H9 (cell line): ENCODE measurements at regions not wholly inside any gene's neighbourhood (a gene's known extent, or its start where the extent isn't known, plus 50 kb on each side); places are given as distances from the start of the nearest gene placed in this dataset.
A peak's percentile ranks its signal among the peaks of the same experiment; 100 is the strongest.

Source experiments
- DNase-seq: peaks from one replicate; pipeline ENCODE4 v3.0.0-alpha.2; 2017
- H2AFZ ChIP-seq: one replicate; pipeline ENCODE4 v1.6.1; 2013; ENCODE audit warnings: mild to moderate bottlenecking, low read length, control low read depth, moderate library complexity
- H2AK5ac ChIP-seq: 2 replicates; pipeline ENCODE4 v1.6.1; 2013; ENCODE audit warnings: low read length, control low read depth, mixed read lengths; ENCODE audit not compliant: insufficient read length
- H2BK120ac ChIP-seq: one replicate; pipeline ENCODE4 v1.6.1; 2013; ENCODE audit warnings: low read depth, mild to moderate bottlenecking, low read length, control low read depth, inconsistent platforms; ENCODE audit not compliant: poor library complexity, severe bottlenecking
- H2BK12ac ChIP-seq: 2 replicates; pipeline ENCODE4 v1.6.1; 2013; ENCODE audit warnings: low read length, control low read depth, mixed read lengths, low read depth; ENCODE audit not compliant: insufficient read length
- H2BK15ac ChIP-seq: 2 replicates; pipeline ENCODE4 v1.6.1; 2013; ENCODE audit warnings: low read depth, low read length, control low read depth
- H2BK20ac ChIP-seq: one replicate; pipeline ENCODE4 v1.6.1; 2013; ENCODE audit warnings: low read depth, mild to moderate bottlenecking, low read length, control low read depth, inconsistent platforms; ENCODE audit not compliant: poor library complexity, severe bottlenecking
- H2BK5ac ChIP-seq: 2 replicates; pipeline ENCODE4 v1.6.1; 2013; ENCODE audit warnings: low read length, control low read depth, mixed read lengths; ENCODE audit not compliant: insufficient read length
- H3K14ac ChIP-seq: 2 replicates; pipeline ENCODE4 v1.6.1; 2013; ENCODE audit warnings: low read length, control low read depth; ENCODE audit not compliant: insufficient read depth
- H3K18ac ChIP-seq: 2 replicates; pipeline ENCODE4 v1.6.1; 2013; ENCODE audit warnings: low read depth, mild to moderate bottlenecking, mixed read lengths, low read length, control low read depth; ENCODE audit not compliant: insufficient read length
- H3K23ac ChIP-seq: 2 replicates; pipeline ENCODE4 v1.6.1; 2013; ENCODE audit warnings: low read length, control low read depth, mixed read lengths, low read depth; ENCODE audit not compliant: insufficient read length
- H3K23me2 ChIP-seq: 2 replicates; pipeline ENCODE4 v1.6.1; 2013; ENCODE audit warnings: low read depth, mild to moderate bottlenecking, mixed read lengths, low read length, control low read depth; ENCODE audit not compliant: insufficient read length, poor library complexity, severe bottlenecking
- H3K27ac ChIP-seq: 2 replicates; pipeline ENCODE4 v1.5.1; 2013; ENCODE audit warnings: low read length, control low read depth, mixed read lengths, low read depth; ENCODE audit not compliant: insufficient read length
- H3K27me3 ChIP-seq: 2 replicates; pipeline ENCODE4 v1.6.1; 2013; ENCODE audit warnings: low read length, control low read depth, inconsistent platforms; ENCODE audit not compliant: insufficient read depth
- H3K4ac ChIP-seq: 2 replicates; pipeline ENCODE4 v1.6.1; 2013; ENCODE audit warnings: low read depth, mild to moderate bottlenecking, control low read depth, inconsistent platforms, low read length, moderate library complexity
- H3K4me1 ChIP-seq: 2 replicates; pipeline ENCODE4 v1.6.1; 2013; ENCODE audit warnings: low read length, control low read depth, inconsistent platforms; ENCODE audit not compliant: insufficient read depth
- H3K4me2 ChIP-seq: 2 replicates; pipeline ENCODE4 v1.6.1; 2013; ENCODE audit warnings: low read length, control low read depth, mixed read lengths; ENCODE audit not compliant: insufficient read length, insufficient read depth
- H3K56ac ChIP-seq: 2 replicates; pipeline ENCODE4 v1.6.1; 2013; ENCODE audit warnings: low read depth, mild to moderate bottlenecking, mixed read lengths, low read length, control low read depth; ENCODE audit not compliant: insufficient read length
- H3K79me1 ChIP-seq: 2 replicates; pipeline ENCODE4 v1.6.1; 2013; ENCODE audit warnings: low read depth, mild to moderate bottlenecking, moderate library complexity, low read length, control low read depth, inconsistent platforms; ENCODE audit not compliant: insufficient read depth, poor library complexity, severe bottlenecking
- H3K79me2 ChIP-seq: 2 replicates; pipeline ENCODE4 v1.6.1; 2013; ENCODE audit warnings: low read length, control low read depth, inconsistent platforms; ENCODE audit not compliant: insufficient read depth
- H3K9ac ChIP-seq: 2 replicates; pipeline ENCODE4 v1.6.1; 2013; ENCODE audit warnings: low read length, control low read depth, mixed read lengths; ENCODE audit not compliant: insufficient read length; ENCODE audit errors: extremely low read depth
- H3K9me3 ChIP-seq: one replicate; pipeline ENCODE4 v1.6.1; 2013; ENCODE audit warnings: low read depth, low read length, inconsistent platforms; ENCODE audit not compliant: control insufficient read depth
- H3T11ph ChIP-seq: one replicate; pipeline ENCODE4 v1.6.1; 2013; ENCODE audit warnings: mild to moderate bottlenecking, low read length, control low read depth, inconsistent platforms
- H4K20me1 ChIP-seq: one replicate; pipeline ENCODE4 v1.6.1; 2013; ENCODE audit not compliant: control insufficient read depth, insufficient read length, insufficient read depth
- H4K5ac ChIP-seq: 2 replicates; pipeline ENCODE4 v1.6.1; 2013; ENCODE audit warnings: low read depth, mild to moderate bottlenecking, mixed read lengths, low read length, control low read depth; ENCODE audit not compliant: insufficient read length
- H4K8ac ChIP-seq: replicated peaks from 2 replicates; pipeline ENCODE4 v1.6.1; 2013; ENCODE audit warnings: low read length, control low read depth, mixed read lengths, low read depth; ENCODE audit not compliant: insufficient read length
- H4K91ac ChIP-seq: 2 replicates; pipeline ENCODE4 v1.6.1; 2013; ENCODE audit warnings: low read depth, mild to moderate bottlenecking, moderate library complexity, mixed read lengths, low read length, control low read depth; ENCODE audit not compliant: insufficient read length
- H3K27ac Mint-ChIP-seq, 3 experiments: 2 replicates in 2 of 3; 3 replicates in 1 of 3; pipeline ENCODE4 v1.8.0; 2020 to 2021; ENCODE audit warnings: mixed read lengths in 3 of 3, mild to moderate bottlenecking in 1 of 3, moderate library complexity in 1 of 3
- H3K27me3 Mint-ChIP-seq: 2 replicates; pipeline ENCODE4 v1.8.0; 2021; ENCODE audit warnings: low read depth, mild to moderate bottlenecking, moderate library complexity, mixed read lengths
- H3K36me3 Mint-ChIP-seq, 3 experiments: 2 replicates in 2 of 3; 3 replicates in 1 of 3; pipeline ENCODE4 v1.8.0; 2020 to 2021; ENCODE audit warnings: low read depth in 3 of 3, mixed read lengths in 3 of 3; ENCODE audit not compliant: insufficient read depth in 1 of 3
- H3K4me1 Mint-ChIP-seq, 2 experiments: 2 replicates each; pipeline ENCODE4 v1.8.0; 2020; ENCODE audit warnings: mixed read lengths in 2 of 2
- H3K4me3 Mint-ChIP-seq, 2 experiments: 2 replicates in 1 of 2; 3 replicates in 1 of 2; pipeline ENCODE4 v1.8.0; 2020 to 2021; ENCODE audit warnings: mild to moderate bottlenecking in 2 of 2, mixed read lengths in 2 of 2, moderate library complexity in 1 of 2
- H3K9me3 Mint-ChIP-seq, 2 experiments: 2 replicates in 1 of 2; 3 replicates in 1 of 2; pipeline ENCODE4 v1.8.0; 2020; ENCODE audit warnings: mild to moderate bottlenecking in 2 of 2, mixed read lengths in 2 of 2, moderate library complexity in 1 of 2
- WGBS: extraction: QIAGEN DNeasy Blood & Tissue Kit; methylation state at CpG from one replicate; pipeline ENCODE4 v1.1.7; 2013; ENCODE audit warnings: missing lambda C conversion rate, low lambda C conversion rate, mixed read lengths; ENCODE audit not compliant: insufficient read length; ENCODE audit errors: extremely low coverage; 5-methylcytosine and 5-hydroxymethylcytosine counted together
- TF ChIP-seq, protein P1 (sequence below): fragments of 200-600 bp; sonication (generic); conservative IDR thresholded peaks from 3 replicates; pipeline ENCODE4 v1.8.0; 2021; ENCODE audit warnings: antibody characterized with exemption, mild to moderate bottlenecking

- Mint-ChIP-seq H3K27ac (0 out of 7 replicates have a peak overlapping the region, but pooled peaks of 1 of the 3 experiments have one; percentile 24), H3K9me3 (no peaks in the 10 kb centered on the region), H3K36me3 (no peaks in the 10 kb centered on the region), H3K4me3 (no peak overlapping the region), H3K4me1 (peaks cover 6 to 7% of the 10 kb centered on the region in 2 experiments), H3K27me3 (no peaks in the 10 kb centered on the region)
- H3K27me3 ChIP-seq: no peaks in the 10 kb centered on the region
- no peaks in the 10 kb centered on the region for H3K9me3 ChIP-seq
- no peak overlapping the region for H2AK5ac ChIP-seq
- no peaks in the 10 kb centered on the region for H3K79me1 ChIP-seq
- no peak overlapping the region for H2AFZ ChIP-seq
- no peak overlapping the region for H3T11ph ChIP-seq
- H3K4ac ChIP-seq: no peak overlapping the region
- TF ChIP-seq, protein P1, sequence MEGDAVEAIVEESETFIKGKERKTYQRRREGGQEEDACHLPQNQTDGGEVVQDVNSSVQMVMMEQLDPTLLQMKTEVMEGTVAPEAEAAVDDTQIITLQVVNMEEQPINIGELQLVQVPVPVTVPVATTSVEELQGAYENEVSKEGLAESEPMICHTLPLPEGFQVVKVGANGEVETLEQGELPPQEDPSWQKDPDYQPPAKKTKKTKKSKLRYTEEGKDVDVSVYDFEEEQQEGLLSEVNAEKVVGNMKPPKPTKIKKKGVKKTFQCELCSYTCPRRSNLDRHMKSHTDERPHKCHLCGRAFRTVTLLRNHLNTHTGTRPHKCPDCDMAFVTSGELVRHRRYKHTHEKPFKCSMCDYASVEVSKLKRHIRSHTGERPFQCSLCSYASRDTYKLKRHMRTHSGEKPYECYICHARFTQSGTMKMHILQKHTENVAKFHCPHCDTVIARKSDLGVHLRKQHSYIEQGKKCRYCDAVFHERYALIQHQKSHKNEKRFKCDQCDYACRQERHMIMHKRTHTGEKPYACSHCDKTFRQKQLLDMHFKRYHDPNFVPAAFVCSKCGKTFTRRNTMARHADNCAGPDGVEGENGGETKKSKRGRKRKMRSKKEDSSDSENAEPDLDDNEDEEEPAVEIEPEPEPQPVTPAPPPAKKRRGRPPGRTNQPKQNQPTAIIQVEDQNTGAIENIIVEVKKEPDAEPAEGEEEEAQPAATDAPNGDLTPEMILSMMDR: no peak
- no peak overlapping the region for H4K8ac ChIP-seq
- H3K4me1 ChIP-seq: no peaks in the 10 kb centered on the region
- no peak overlapping the region for H2BK120ac ChIP-seq
- no peak overlapping the region for H3K27ac ChIP-seq
- H3K79me2 ChIP-seq: no peaks in the 10 kb centered on the region
- H3K9ac ChIP-seq: no peak overlapping the region
- no peak overlapping the region for H4K5ac ChIP-seq
- no peak overlapping the region for H4K91ac ChIP-seq
- H2BK15ac ChIP-seq: no peak overlapping the region
- H3K14ac ChIP-seq: no peak overlapping the region
- H3K23ac ChIP-seq: no peak overlapping the region
- no peak overlapping the region for H3K56ac ChIP-seq
- WGBS: no CpG with 5 or more reads among the region's 5 CpGs
- H3K23me2 ChIP-seq: no peaks in the 10 kb centered on the region
- no peak for DNase-seq
- no peaks in the 10 kb centered on the region for H4K20me1 ChIP-seq
- H2BK5ac ChIP-seq: no peak overlapping the region
- no peak overlapping the region for H2BK12ac ChIP-seq
- no peak overlapping the region for H3K18ac ChIP-seq
- no peak overlapping the region for H2BK20ac ChIP-seq
- H3K4me2 ChIP-seq: no peak overlapping the region
Observed at GRCh38 chr10:20454331-20454730, 442.8 kb downstream of the NEBL start.
